CD4-positive, CD25-positive, alpha-beta regulatory T cell (primary cell): ENCODE measurements at regions not wholly inside any gene's neighbourhood (a gene's known extent, or its start where the extent isn't known, plus 50 kb on each side); places are given as distances from the start of the nearest gene placed in this dataset.

ENCODE experiments used
- ATAC-seq, 2 donors: fragments of 150-1000 bp; cut with Tn5 transposase; one replicate each; pipeline ENCODE4 v1.10.0; 2021; ENCODE audit warnings: low read depth in 2 of 2, moderate number of reproducible peaks in 2 of 2, moderate library complexity in 1 of 2
- DNase-seq, 3 donors: peaks; one replicate each; pipeline versions ENCODE4 v3.0.0 to v3.0.0-alpha.2; 2012 to 2022; ENCODE audit warnings: mixed read lengths in 1 of 3
- H3K27ac ChIP-seq: one replicate; pipeline ENCODE4 v1.7.0; 2013; ENCODE audit warnings: mild to moderate bottlenecking, low read length; ENCODE audit not compliant: insufficient read depth, poor library complexity, severe bottlenecking
- H3K27me3 ChIP-seq: one replicate; pipeline ENCODE4 v1.7.0; 2013; ENCODE audit warnings: low read length; ENCODE audit not compliant: control insufficient read depth, insufficient read depth
- H3K36me3 ChIP-seq: one replicate; pipeline ENCODE4 v1.7.0; 2013; ENCODE audit warnings: mild to moderate bottlenecking, low read length, moderate library complexity; ENCODE audit not compliant: control insufficient read depth, insufficient read depth
- H3K4me1 ChIP-seq: 2 replicates; pipeline ENCODE4 v1.7.0; 2013; ENCODE audit warnings: mild to moderate bottlenecking, low read length; ENCODE audit not compliant: insufficient read depth, control insufficient read depth, poor library complexity, severe bottlenecking
- H3K4me3 ChIP-seq: one replicate; pipeline ENCODE4 v1.7.0; 2013; ENCODE audit warnings: low read depth, mild to moderate bottlenecking, low read length, moderate library complexity
- H3K9me3 ChIP-seq, 2 experiments: 1 replicate in 1 of 2; 2 replicates in 1 of 2; pipeline ENCODE4 v1.7.0; 2013; ENCODE audit warnings: low read length in 2 of 2, mild to moderate bottlenecking in 1 of 2, moderate library complexity in 1 of 2; ENCODE audit not compliant: control insufficient read depth in 2 of 2
- H3K27ac Mint-ChIP-seq, 3 donors: one replicate each; pipeline ENCODE4 v1.8.0; 2020 to 2022; ENCODE audit warnings: mild to moderate bottlenecking in 3 of 3, mixed read lengths in 3 of 3, moderate library complexity in 2 of 3
- H3K27me3 Mint-ChIP-seq: one replicate; pipeline ENCODE4 v1.8.0; 2022; ENCODE audit warnings: mild to moderate bottlenecking, mixed read lengths
- H3K36me3 Mint-ChIP-seq: one replicate; pipeline ENCODE4 v1.8.0; 2020; ENCODE audit warnings: mixed read lengths
- H3K4me1 Mint-ChIP-seq, 4 donors: one replicate each; pipeline ENCODE4 v1.8.0; 2020 to 2022; ENCODE audit warnings: mixed read lengths in 4 of 4, mild to moderate bottlenecking in 1 of 4
- H3K4me3 Mint-ChIP-seq, 4 donors: one replicate each; pipeline ENCODE4 v1.8.0; 2020 to 2022; ENCODE audit warnings: mild to moderate bottlenecking in 4 of 4, mixed read lengths in 4 of 4, moderate library complexity in 3 of 4
- H3K9me3 Mint-ChIP-seq, 7 donors: one replicate each; pipeline ENCODE4 v1.8.0; 2020 to 2022; ENCODE audit warnings: mixed read lengths in 7 of 7, mild to moderate bottlenecking in 3 of 7, moderate library complexity in 2 of 7

- Mint-ChIP-seq H3K27me3 (peaks cover 43% of the 10 kb centered on the region), H3K36me3 (no peaks in the 10 kb centered on the region), H3K9me3 (peaks cover 0 to 4% (median 0%) of the 10 kb centered on the region in 7 donors), H3K27ac (no peak overlapping the region), H3K4me3 (no peak overlapping the region), H3K4me1 (peaks cover 0 to 9% (median 3%) of the 10 kb centered on the region in 4 donors)
- no peak overlapping the region for H3K27ac ChIP-seq
- no peaks in the 10 kb centered on the region for H3K36me3 ChIP-seq
- ATAC-seq, result no peak
- no peak for DNase-seq
- H3K27me3 ChIP-seq, result peaks cover 5% of the 10 kb centered on the region
- H3K9me3 ChIP-seq, result no peaks in the 10 kb centered on the region
- H3K4me3 ChIP-seq, result no peak overlapping the region
- no peaks in the 10 kb centered on the region for H3K4me1 ChIP-seq
These were observed 127.4 kb upstream of the PRMT8 start for GRCh38 chr12:3363608-3364007.

- no peaks in the 10 kb centered on the region for H3K36me3 Mint-ChIP-seq
- H3K27ac ChIP-seq, result no peak overlapping the region
- H3K27me3 Mint-ChIP-seq, result peaks cover 43% of the 10 kb centered on the region
- peaks cover 0 to 9% (median 3%) of the 10 kb centered on the region in 4 donors for H3K4me1 Mint-ChIP-seq
- peaks cover 0 to 4% (median 0%) of the 10 kb centered on the region in 7 donors for H3K9me3 Mint-ChIP-seq
- no peak overlapping the region for H3K4me3 Mint-ChIP-seq
- no peaks in the 10 kb centered on the region for H3K36me3 ChIP-seq
- no peak overlapping the region for H3K4me3 ChIP-seq
- H3K27ac Mint-ChIP-seq, result no peak overlapping the region
- peaks cover 5% of the 10 kb centered on the region for H3K27me3 ChIP-seq
- no peaks in the 10 kb centered on the region for H3K9me3 ChIP-seq
- ATAC-seq, result no peak
- H3K4me1 ChIP-seq, result no peaks in the 10 kb centered on the region
- no peak for DNase-seq
These were observed 126.8 kb upstream of the PRMT8 start for GRCh38 chr12:3364226-3364625.

DNA sequence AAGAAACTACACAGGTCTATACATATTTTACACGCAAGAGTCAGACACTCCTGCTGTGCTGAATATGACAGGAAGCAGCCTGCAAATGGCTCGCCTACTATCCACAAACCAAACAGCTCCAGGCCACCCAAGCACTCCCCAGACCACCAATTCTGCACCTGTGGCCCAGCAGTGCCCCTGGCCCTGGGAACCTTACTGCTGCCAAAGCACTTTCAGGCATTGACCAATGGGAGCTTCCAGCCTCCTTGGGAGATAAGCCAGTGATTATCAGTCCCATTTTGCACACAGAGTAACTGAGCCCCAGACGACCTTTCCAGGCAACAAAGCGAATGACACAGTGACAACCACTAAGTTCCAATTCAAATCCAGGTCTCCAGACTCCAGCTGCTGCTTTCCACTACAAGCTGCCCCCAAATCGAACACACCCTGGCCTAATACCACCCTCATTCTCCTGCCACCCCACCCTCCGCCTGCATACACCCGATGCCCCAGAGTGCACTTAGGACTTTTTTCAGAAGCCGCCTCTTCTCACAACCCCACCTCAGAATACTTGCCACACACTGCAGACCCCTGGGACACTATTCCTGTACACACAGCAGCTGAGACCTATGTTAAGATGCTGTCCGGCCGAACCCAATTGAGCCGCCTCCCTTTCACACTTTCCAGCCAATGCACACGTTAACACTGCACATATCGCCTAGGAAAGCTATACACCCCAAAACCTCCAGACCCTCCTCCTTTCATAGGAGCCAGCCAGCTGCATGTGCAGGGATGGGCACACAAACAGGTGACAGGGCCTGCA lies 126.1 kb upstream of the PRMT8 start:
- H3K36me3 ChIP-seq, result no peaks in the 10 kb centered on the region
- Mint-ChIP-seq H3K27ac (no peak overlapping the region), H3K27me3 (peaks cover 43% of the 10 kb centered on the region), H3K4me3 (no peak overlapping the region), H3K9me3 (peaks cover 0 to 4% (median 0%) of the 10 kb centered on the region in 7 donors), H3K36me3 (no peaks in the 10 kb centered on the region), H3K4me1 (peaks cover 0 to 9% (median 3%) of the 10 kb centered on the region in 4 donors)
- ATAC-seq (no peak), DNase-seq (no peak)
- H3K4me3 ChIP-seq, result no peak overlapping the region
- H3K4me1 ChIP-seq, result no peaks in the 10 kb centered on the region
- no peaks in the 10 kb centered on the region for H3K9me3 ChIP-seq
- peaks cover 5% of the 10 kb centered on the region for H3K27me3 ChIP-seq
- no peak overlapping the region for H3K27ac ChIP-seq

GRCh38 chr12:3365463-3366411 lies 125.3 kb upstream of the PRMT8 start:
- peaks cover 0 to 4% (median 0%) of the 10 kb centered on the region in 7 donors for H3K9me3 Mint-ChIP-seq
- H3K4me3 Mint-ChIP-seq, result no peak overlapping the region
- H3K36me3 Mint-ChIP-seq, result no peaks in the 10 kb centered on the region
- H3K27ac Mint-ChIP-seq, result no peak overlapping the region
- no peaks in the 10 kb centered on the region for H3K4me1 ChIP-seq
- no peak overlapping the region for H3K27ac ChIP-seq
- H3K36me3 ChIP-seq, result no peaks in the 10 kb centered on the region
- peaks cover 10% of the 10 kb centered on the region for H3K27me3 ChIP-seq
- peaks cover 0 to 9% (median 3%) of the 10 kb centered on the region in 4 donors for H3K4me1 Mint-ChIP-seq
- no peaks in the 10 kb centered on the region for H3K9me3 ChIP-seq
- no peak for ATAC-seq
- no peak overlapping the region for H3K4me3 ChIP-seq
- H3K27me3 Mint-ChIP-seq, result peaks cover 37% of the 10 kb centered on the region
- DNase-seq, result no peak

GRCh38 chr12:3366451-3367110 lies 124.4 kb upstream of the PRMT8 start:
- Histone ChIP-seq H3K27ac (no peak overlapping the region), H3K4me1 (no peaks in the 10 kb centered on the region), H3K27me3 (peaks cover 12% of the 10 kb centered on the region), H3K4me3 (no peak overlapping the region), H3K9me3 (no peaks in the 10 kb centered on the region), H3K36me3 (no peaks in the 10 kb centered on the region)
- H3K27me3 Mint-ChIP-seq, result peaks cover 36% of the 10 kb centered on the region
- peaks cover 0 to 9% (median 3%) of the 10 kb centered on the region in 4 donors for H3K4me1 Mint-ChIP-seq
- ATAC-seq, result no peak
- DNase-seq, result no peak
- H3K4me3 Mint-ChIP-seq, result no peak overlapping the region
- H3K36me3 Mint-ChIP-seq, result no peaks in the 10 kb centered on the region
- H3K9me3 Mint-ChIP-seq, result peaks cover 0 to 4% (median 0%) of the 10 kb centered on the region in 7 donors
- H3K27ac Mint-ChIP-seq, result no peak overlapping the region

- Histone ChIP-seq H3K9me3 (no peaks in the 10 kb centered on the region), H3K4me3 (no peak overlapping the region), H3K27me3 (peaks cover 12% of the 10 kb centered on the region), H3K36me3 (no peaks in the 10 kb centered on the region), H3K27ac (no peak overlapping the region), H3K4me1 (no peaks in the 10 kb centered on the region)
- Mint-ChIP-seq H3K4me3 (no peak overlapping the region), H3K9me3 (peaks cover 0 to 2% (median 0%) of the 10 kb centered on the region in 7 donors), H3K36me3 (no peaks in the 10 kb centered on the region), H3K27ac (no peak overlapping the region), H3K27me3 (peaks cover 29% of the 10 kb centered on the region), H3K4me1 (peaks cover 0 to 9% (median 3%) of the 10 kb centered on the region in 4 donors)
- DNase-seq, result no peak
- no peak for ATAC-seq
These were observed 123.1 kb upstream of the PRMT8 start for GRCh38 chr12:3367750-3368444.

DNA sequence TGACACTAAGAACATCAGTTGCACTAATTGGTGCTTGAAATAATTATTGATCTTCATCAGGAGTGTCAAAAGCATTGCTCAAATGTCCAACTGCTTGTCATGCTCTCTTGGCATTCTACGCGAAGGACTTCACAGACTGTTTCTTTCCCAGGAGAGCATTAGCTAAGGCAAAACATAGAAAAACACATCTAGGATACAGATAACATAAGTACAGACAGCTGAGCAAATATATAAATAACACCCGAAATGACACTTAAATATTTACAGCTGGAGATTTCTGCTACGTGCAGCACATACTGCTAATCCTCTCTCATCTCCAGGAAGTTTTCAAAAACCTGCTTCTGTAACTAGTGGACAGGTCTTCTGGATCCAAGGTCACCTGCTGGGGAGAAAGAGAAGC lies 120.0 kb upstream of the PRMT8 start:
- Histone ChIP-seq H3K4me1 (no peaks in the 10 kb centered on the region), H3K4me3 (no peak overlapping the region), H3K27me3 (peaks cover 7% of the 10 kb centered on the region), H3K36me3 (no peaks in the 10 kb centered on the region), H3K9me3 (no peaks in the 10 kb centered on the region), H3K27ac (no peak overlapping the region)
- Mint-ChIP-seq H3K4me3 (no peak overlapping the region), H3K27ac (no peak overlapping the region), H3K4me1 (no peaks in the 10 kb centered on the region), H3K36me3 (no peaks in the 10 kb centered on the region), H3K27me3 (peaks cover 10% of the 10 kb centered on the region), H3K9me3 (no peaks in the 10 kb centered on the region)
- ATAC-seq (no peak), DNase-seq (no peak)
